H1 (cell line): ENCODE measurements at regions not wholly inside any gene's neighbourhood (a gene's known extent, or its start where the extent isn't known, plus 50 kb on each side); places are given as distances from the start of the nearest gene placed in this dataset.

Source experiments
- CTCF ChIA-PET: fragments of 300-600 bp; sonication (Branson Sonifier 250); formaldehyde crosslinking; loops from one replicate; lab custom pipeline; 2021; ENCODE audit not compliant: partially characterized antibody; lab: Charles Lee
- POLR2A ChIA-PET: fragments of 300-600 bp; sonication (Branson Sonifier 250); formaldehyde crosslinking; loops from one replicate; lab custom pipeline; 2021; ENCODE audit warnings: inconsistent platforms; ENCODE audit not compliant: partially characterized antibody; lab: Charles Lee
- DNase-seq, 2 experiments: peaks; one replicate each; pipeline versions ENCODE4 v3.0.0 to v3.0.0-alpha.2; 2010 to 2022; ENCODE audit warnings: low spot score in 2 of 2, low read depth in 1 of 2, mixed read lengths in 1 of 2
- FAIRE-seq: peaks from 2 replicates; lab custom pipeline; 2011; peaks lifted over from hg19 to GRCh38; lab: Jason Lieb, UNC
- H2AFZ ChIP-seq: 2 replicates; pipeline ENCODE4 v1.8.1; 2012; ENCODE audit warnings: low read length, inconsistent platforms
- H2AK5ac ChIP-seq: 2 replicates; pipeline ENCODE4 v1.6.1; 2013; ENCODE audit warnings: low read depth, low read length
- H2BK120ac ChIP-seq: replicated peaks from 2 replicates; pipeline ENCODE3; 2013; ENCODE audit warnings: low read depth, low read length, inconsistent platforms
- H2BK12ac ChIP-seq: 2 replicates; pipeline ENCODE4 v1.6.1; 2013; ENCODE audit warnings: low read depth, low read length
- H2BK15ac ChIP-seq: 2 replicates; pipeline ENCODE4 v1.6.1; 2013; ENCODE audit warnings: low read length
- H2BK20ac ChIP-seq: 2 replicates; pipeline ENCODE4 v1.6.1; 2013; ENCODE audit warnings: low read length
- H2BK5ac ChIP-seq: 2 replicates; pipeline ENCODE4 v1.6.1; 2013; ENCODE audit warnings: low read depth, low read length
- H3K14ac ChIP-seq: 2 replicates; pipeline ENCODE4 v1.6.1; 2013; ENCODE audit warnings: inconsistent platforms; ENCODE audit not compliant: insufficient read length
- H3K18ac ChIP-seq: 2 replicates; pipeline ENCODE4 v1.6.1; 2013; ENCODE audit warnings: low read length; ENCODE audit errors: extremely low read depth
- H3K23ac ChIP-seq: 2 replicates; pipeline ENCODE4 v1.6.1; 2013; ENCODE audit warnings: inconsistent platforms; ENCODE audit not compliant: insufficient read length
- H3K23me2 ChIP-seq: 2 replicates; pipeline ENCODE4 v1.6.1; 2013; ENCODE audit warnings: low read depth, low read length
- H3K27ac ChIP-seq: 2 replicates; pipeline ENCODE4 v1.6.1; 2011; ENCODE audit warnings: low read depth, low read length, inconsistent platforms
- H3K27me3 ChIP-seq, 4 experiments: replicated peaks in 1 of 4; 1 replicate in 1 of 4; 2 replicates in 3 of 4; pipeline versions ENCODE4 v1.6.1 to v1.8.1; 2011 to 2013; ENCODE audit warnings: low read length in 3 of 4, mild to moderate bottlenecking in 3 of 4, inconsistent platforms in 2 of 4, mixed read lengths in 2 of 4, moderate library complexity in 1 of 4; ENCODE audit not compliant: control insufficient read depth in 3 of 4, insufficient read depth in 3 of 4; ENCODE audit errors: extremely low read depth in 1 of 4
- H3K36me3 ChIP-seq, 4 experiments: 2 replicates each; pipeline versions ENCODE4 v1.6.1 to v1.8.1; 2011 to 2013; ENCODE audit warnings: mild to moderate bottlenecking in 4 of 4, low read length in 3 of 4, moderate library complexity in 2 of 4, control low read depth in 1 of 4, inconsistent platforms in 1 of 4; ENCODE audit not compliant: insufficient read depth in 4 of 4, control insufficient read depth in 2 of 4
- H3K4ac ChIP-seq: replicated peaks from 2 replicates; pipeline ENCODE3; 2013; ENCODE audit warnings: low read length, low read depth, mixed read lengths, inconsistent platforms; ENCODE audit not compliant: insufficient read length
- H3K4me1 ChIP-seq, 4 experiments: replicated peaks in 1 of 4; 1 replicate in 1 of 4; 2 replicates in 3 of 4; pipeline versions ENCODE4 v1.6.1 to v1.8.1; 2011 to 2013; ENCODE audit warnings: low read length in 3 of 4, inconsistent platforms in 2 of 4, mixed read lengths in 1 of 4; ENCODE audit not compliant: insufficient read depth in 4 of 4, control insufficient read depth in 3 of 4
- H3K4me2 ChIP-seq, 2 experiments: 2 replicates each; pipeline versions ENCODE4 v1.6.1 to v1.8.1; 2011 to 2013; ENCODE audit warnings: low read depth in 2 of 2, low read length in 2 of 2, control low read depth in 1 of 2, inconsistent platforms in 1 of 2, mild to moderate bottlenecking in 1 of 2; ENCODE audit not compliant: insufficient read depth in 1 of 2
- H3K4me3 ChIP-seq, 4 experiments: fragments of 200-600, 300-600 bp in 1 of 4; sonication (generic), shearing (Covaris generic), sonication (Bioruptor Twin) in 1 of 4; 2 replicates each; pipeline versions ENCODE4 v1.5.1 to v1.8.1; 2011 to 2016; ENCODE audit warnings: low read length in 4 of 4, low read depth in 3 of 4, control low read depth in 2 of 4, inconsistent platforms in 2 of 4, mild to moderate bottlenecking in 2 of 4, mixed read lengths in 1 of 4, moderate library complexity in 1 of 4; ENCODE audit not compliant: insufficient read depth in 2 of 4; ENCODE audit errors: extremely low read depth in 1 of 4
- H3K56ac ChIP-seq: replicated peaks from 2 replicates; pipeline ENCODE3; 2013; ENCODE audit warnings: low read depth, mild to moderate bottlenecking, mixed read lengths, low read length, inconsistent platforms; ENCODE audit not compliant: insufficient read length
- H3K79me1 ChIP-seq: 2 replicates; pipeline ENCODE4 v1.6.1; 2013; ENCODE audit warnings: low read depth, low read length, control low read depth
- H3K79me2 ChIP-seq, 2 experiments: 2 replicates each; pipeline versions ENCODE4 v1.6.1 to v1.8.1; 2012 to 2013; ENCODE audit warnings: low read length in 2 of 2, mild to moderate bottlenecking in 2 of 2, inconsistent platforms in 1 of 2; ENCODE audit not compliant: insufficient read depth in 2 of 2, control insufficient read depth in 1 of 2
- H3K9ac ChIP-seq, 4 experiments: replicated peaks in 1 of 4; 1 replicate in 1 of 4; 2 replicates in 3 of 4; pipeline versions ENCODE4 v1.6.1 to v1.8.1; 2011 to 2013; ENCODE audit warnings: low read depth in 3 of 4, low read length in 3 of 4, control low read depth in 2 of 4, mild to moderate bottlenecking in 2 of 4, moderate library complexity in 2 of 4, inconsistent platforms in 1 of 4; ENCODE audit errors: extremely low read depth in 1 of 4
- H3K9me3 ChIP-seq, 2 experiments: 2 replicates each; pipeline versions ENCODE4 v1.6.1 to v1.8.1; 2012 to 2013; ENCODE audit warnings: mild to moderate bottlenecking in 2 of 2, moderate library complexity in 2 of 2, control low read depth in 1 of 2, inconsistent platforms in 1 of 2, low read depth in 1 of 2, low read length in 1 of 2, mixed read lengths in 1 of 2; ENCODE audit not compliant: insufficient read depth in 2 of 2
- H4K20me1 ChIP-seq, 2 experiments: replicated peaks in 1 of 2; 2 replicates each; pipeline versions ENCODE3 to v1.8.1; 2011 to 2013; ENCODE audit warnings: inconsistent platforms in 2 of 2, low read length in 2 of 2, mild to moderate bottlenecking in 1 of 2; ENCODE audit not compliant: insufficient read depth in 2 of 2, control insufficient read depth in 1 of 2
- H4K5ac ChIP-seq: 2 replicates; pipeline ENCODE4 v1.6.1; 2013; ENCODE audit warnings: low read length, low read depth, mixed read lengths, inconsistent platforms; ENCODE audit not compliant: insufficient read length
- H4K8ac ChIP-seq: 2 replicates; pipeline ENCODE4 v1.8.0; 2013; ENCODE audit warnings: mild to moderate bottlenecking, moderate library complexity, low read length, inconsistent platforms; ENCODE audit not compliant: insufficient read depth; ENCODE audit errors: extremely low read depth
- H4K91ac ChIP-seq: replicated peaks from 2 replicates; pipeline ENCODE3; 2013; ENCODE audit warnings: low read length, mixed read lengths, inconsistent platforms; ENCODE audit not compliant: insufficient read length
- RXRA ChIP-seq: IDR thresholded peaks from 2 replicates; pipeline ENCODE4 v1.6.1; 2011; ENCODE audit warnings: low read depth, mild to moderate bottlenecking, low read length, moderate library complexity; ENCODE audit not compliant: insufficient read depth
- WGBS, 2 experiments: shearing (Covaris generic) in 1 of 2; methylation state at CpG; one replicate each; pipeline versions ENCODE4 v1.1.6 to v1.1.7; 2013 to 2015; ENCODE audit warnings: low lambda C conversion rate in 2 of 2, mixed read lengths in 2 of 2, inconsistent platforms in 1 of 2, low coverage in 1 of 2, missing lambda C conversion rate in 1 of 2; ENCODE audit not compliant: insufficient replicate concordance in 2 of 2, insufficient coverage in 1 of 2, insufficient read length in 1 of 2; ENCODE audit errors: extremely low coverage in 1 of 2, missing lambda C conversion rate in 1 of 2; 5-methylcytosine and 5-hydroxymethylcytosine counted together

DNA sequence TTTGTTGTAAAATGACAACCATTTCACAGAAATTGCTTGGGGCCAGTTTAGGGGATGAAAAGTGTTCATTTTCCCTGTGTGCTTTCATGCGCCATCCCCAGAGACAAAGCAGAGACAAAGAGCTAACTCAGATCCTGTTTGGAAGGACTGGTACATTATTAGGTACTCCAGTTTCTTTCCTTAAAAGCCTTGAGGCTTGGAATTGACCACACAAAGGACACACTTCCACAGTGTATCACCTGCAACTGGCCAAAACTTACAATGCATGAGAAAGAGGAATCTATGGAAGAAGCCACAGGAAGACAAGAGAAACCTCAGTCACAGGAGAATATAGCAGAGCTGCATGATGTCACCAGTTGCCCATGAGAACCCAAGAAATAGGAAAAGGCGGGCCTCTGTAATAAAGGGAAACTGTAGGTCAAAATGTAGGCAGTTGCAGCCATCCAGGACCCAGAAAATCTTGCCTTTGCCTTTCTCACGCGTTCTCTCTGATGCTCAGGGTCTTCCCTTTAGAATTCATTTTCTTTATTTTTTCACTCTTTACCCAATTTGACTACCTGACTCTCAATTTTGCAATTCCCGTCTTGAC is 339.0 kb downstream of the RMST start:
- Histone ChIP-seq H3K27me3 (no peaks in the 10 kb centered on the region), H4K5ac (no peak overlapping the region), H2BK12ac (no peak overlapping the region), H3K23me2 (no peaks in the 10 kb centered on the region), H2BK15ac (no peak overlapping the region), H4K91ac (no peak overlapping the region), H3K9me3 (no peaks in the 10 kb centered on the region), H3K23ac (no peak overlapping the region), H2AK5ac (no peak overlapping the region), H3K9ac (no peak overlapping the region), H3K18ac (no peak overlapping the region), H2AFZ (peak overlapping the region; percentile 96), H4K8ac (no peak overlapping the region), H3K4me2 (no peak overlapping the region), H3K36me3 (no peaks in the 10 kb centered on the region), H3K27ac (no peak overlapping the region), H3K79me2 (no peaks in the 10 kb centered on the region), H2BK120ac (no peak overlapping the region), H3K79me1 (no peaks in the 10 kb centered on the region), H3K4me3 (no peak overlapping the region), H2BK20ac (no peak overlapping the region), H3K56ac (no peak overlapping the region), H2BK5ac (no peak overlapping the region), H3K4ac (no peak overlapping the region), H3K14ac (no peak overlapping the region), H4K20me1 (no peaks in the 10 kb centered on the region), H3K4me1 (peaks cover 0 to 12% (median 0%) of the 10 kb centered on the region in 4 experiments; a peak in 2 of 7 replicates)
- FAIRE-seq (no peak), DNase-seq (no peak)
- ChIA-PET POLR2A (no interaction called here), CTCF (no interaction called here)
- WGBS, 2 experiments: 84% methylated on average over 5 of the region's 5 CpGs; no CpG with 5 or more reads in 1 of the 2 experiments
- no peak for TF ChIP-seq RXRA
